ENCODE measurements at regions not wholly inside any gene's neighbourhood (a gene's known extent, or its start where the extent isn't known, plus 50 kb on each side); places are given as distances from the start of the nearest gene placed in this dataset.

DNA sequence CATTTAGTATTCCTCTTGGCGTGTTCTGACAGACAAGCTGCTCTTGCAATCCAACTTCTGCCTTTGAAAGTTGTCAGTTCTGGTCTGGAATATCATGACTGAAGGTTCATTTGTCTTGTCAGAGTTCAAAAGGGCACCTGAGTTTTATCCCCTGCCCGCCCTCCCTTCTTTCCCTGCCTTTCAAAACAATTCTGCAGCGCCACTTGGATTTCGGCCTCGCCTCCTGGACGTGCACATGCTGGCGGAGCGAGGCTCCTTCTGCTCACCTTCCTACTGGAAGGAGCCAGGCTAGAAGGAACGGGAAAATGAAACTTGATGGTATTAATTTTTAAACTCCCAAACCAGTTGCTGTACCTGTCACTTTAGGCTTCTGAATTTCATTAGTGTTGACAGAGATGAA is 55.7 kb upstream of the HDGFL1 start:
- no peaks in the 10 kb centered on the region for H3K9me3 ChIP-seq (replicated peaks in 1 of 3)
- DNase-seq = no peak
- intact Hi-C loops (cut with DNase I) = no loop called here
- H3K27me3 ChIP-seq = no peaks in the 10 kb centered on the region
- H3K4me3 ChIP-seq = no peak overlapping the region
- no peak overlapping the region for H3K27ac ChIP-seq
- no peaks in the 10 kb centered on the region for H3K36me3 ChIP-seq (replicated peaks in 1 of 2)
- H3K4me1 ChIP-seq (replicated peaks in 1 of 2) = no peaks in the 10 kb centered on the region
- WGBS, 4 donors = 79 to 95% (median 88%) methylated on average over 9 of the region's 9 CpGs
- no peak for TF ChIP-seq POLR2A (IDR thresholded peaks at IDR 0.05)
- TF ChIP-seq, protein P1, sequence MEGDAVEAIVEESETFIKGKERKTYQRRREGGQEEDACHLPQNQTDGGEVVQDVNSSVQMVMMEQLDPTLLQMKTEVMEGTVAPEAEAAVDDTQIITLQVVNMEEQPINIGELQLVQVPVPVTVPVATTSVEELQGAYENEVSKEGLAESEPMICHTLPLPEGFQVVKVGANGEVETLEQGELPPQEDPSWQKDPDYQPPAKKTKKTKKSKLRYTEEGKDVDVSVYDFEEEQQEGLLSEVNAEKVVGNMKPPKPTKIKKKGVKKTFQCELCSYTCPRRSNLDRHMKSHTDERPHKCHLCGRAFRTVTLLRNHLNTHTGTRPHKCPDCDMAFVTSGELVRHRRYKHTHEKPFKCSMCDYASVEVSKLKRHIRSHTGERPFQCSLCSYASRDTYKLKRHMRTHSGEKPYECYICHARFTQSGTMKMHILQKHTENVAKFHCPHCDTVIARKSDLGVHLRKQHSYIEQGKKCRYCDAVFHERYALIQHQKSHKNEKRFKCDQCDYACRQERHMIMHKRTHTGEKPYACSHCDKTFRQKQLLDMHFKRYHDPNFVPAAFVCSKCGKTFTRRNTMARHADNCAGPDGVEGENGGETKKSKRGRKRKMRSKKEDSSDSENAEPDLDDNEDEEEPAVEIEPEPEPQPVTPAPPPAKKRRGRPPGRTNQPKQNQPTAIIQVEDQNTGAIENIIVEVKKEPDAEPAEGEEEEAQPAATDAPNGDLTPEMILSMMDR (IDR thresholded peaks at IDR 0.05) = no peak

DNA sequence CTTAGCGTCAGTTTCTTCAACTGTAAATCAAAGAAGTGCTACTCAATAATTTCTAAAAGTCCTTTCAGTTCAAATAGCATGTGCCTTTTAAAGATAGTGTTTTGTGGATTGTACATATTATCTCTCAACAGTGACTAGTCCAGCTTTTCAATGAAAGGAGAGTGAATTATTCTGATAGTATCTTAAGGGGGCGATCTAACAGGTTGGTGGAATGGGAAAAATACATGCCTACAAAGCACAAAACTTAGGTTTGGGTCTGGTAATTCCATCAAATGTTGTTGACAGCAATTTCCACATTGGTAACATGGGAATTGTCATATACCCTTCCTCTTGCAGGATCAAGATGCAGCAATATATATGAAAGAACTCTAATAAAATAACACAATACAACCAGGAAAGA is 50.1 kb upstream of the HDGFL1 start:
- WGBS, 4 donors = 71 to 88% (median 82%) methylated on average over 2 of the region's 2 CpGs
- H3K36me3 ChIP-seq (replicated peaks in 1 of 2) = no peaks in the 10 kb centered on the region
- no peaks in the 10 kb centered on the region for H3K4me1 ChIP-seq (replicated peaks in 1 of 2)
- no peaks in the 10 kb centered on the region for H3K9me3 ChIP-seq (replicated peaks in 1 of 3)
- H3K27ac ChIP-seq = no peak overlapping the region
- no peak for DNase-seq
- TF ChIP-seq POLR2A (IDR thresholded peaks at IDR 0.05) = no peak
- TF ChIP-seq, protein P1 (IDR thresholded peaks at IDR 0.05) = no peak
- H3K27me3 ChIP-seq = no peaks in the 10 kb centered on the region
- intact Hi-C loops (cut with DNase I) = no loop called here
- H3K4me3 ChIP-seq = no peak overlapping the region
